ENCODE measurements at regions not wholly inside any gene's neighbourhood (a gene's known extent, or its start where the extent isn't known, plus 50 kb on each side); places are given as distances from the start of the nearest gene placed in this dataset.

- no peak overlapping the region for H3K4me3 ChIP-seq
- H3K9me3 ChIP-seq = peaks cover 0 to 16% (median 11%) of the 10 kb centered on the region in 3 donors
- H3K4me1 ChIP-seq = peaks cover 0 to 13% (median 0%) of the 10 kb centered on the region in 3 donors
- TF ChIP-seq POLR2A (IDR thresholded peaks at IDR 0.05) (no peak), CTCF (IDR thresholded peaks at IDR 0.05) (no peak)
- WGBS, 2 donors = 34 to 48% methylated on average over 5 of the region's 5 CpGs
- H3K27me3 ChIP-seq = peaks cover 0 to 70% (median 2%) of the 10 kb centered on the region in 4 donors
- intact Hi-C loops (cut with DNase I) = no loop called here
- no peaks in the 10 kb centered on the region for H3K36me3 ChIP-seq
- DNase-seq = no peak
- no peak overlapping the region for H3K27ac ChIP-seq
Observed at GRCh38 chr2:37786854-37787253, 115.4 kb upstream of the CDC42EP3 start.

- Histone ChIP-seq H3K4me3 (no peak overlapping the region), H3K9me3 (peaks cover 0 to 16% (median 11%) of the 10 kb centered on the region in 3 donors), H3K27me3 (peaks cover 0 to 78% (median under 1%) of the 10 kb centered on the region in 4 donors), H3K4me1 (peaks cover 0 to 13% (median 0%) of the 10 kb centered on the region in 3 donors), H3K36me3 (no peaks in the 10 kb centered on the region), H3K27ac (no peak overlapping the region)
- TF ChIP-seq CTCF (IDR thresholded peaks at IDR 0.05) = no peak
- no peak for TF ChIP-seq POLR2A (IDR thresholded peaks at IDR 0.05)
- DNase-seq = no peak
- intact Hi-C loops (cut with DNase I) = no loop called here
Observed at GRCh38 chr2:37788602-37789209, 117.3 kb upstream of the CDC42EP3 start.

- Histone ChIP-seq H3K36me3 (no peaks in the 10 kb centered on the region), H3K4me1 (peaks cover 0 to 13% (median 0%) of the 10 kb centered on the region in 3 donors), H3K27ac (no peak overlapping the region), H3K27me3 (peaks cover 0 to 78% (median 0%) of the 10 kb centered on the region in 4 donors), H3K9me3 (peaks cover 0 to 16% (median 11%) of the 10 kb centered on the region in 3 donors), H3K4me3 (no peak overlapping the region)
- DNase-seq = no peak
- intact Hi-C loops (cut with DNase I) = no loop called here
- WGBS, 2 donors = 59 to 68% methylated on average over 2 of the region's 2 CpGs
- TF ChIP-seq CTCF (IDR thresholded peaks at IDR 0.05) (no peak), POLR2A (IDR thresholded peaks at IDR 0.05) (no peak)
Observed at GRCh38 chr2:37790019-37790418, 118.6 kb upstream of the CDC42EP3 start.

- peaks cover 0 to 13% (median 0%) of the 10 kb centered on the region in 3 donors for H3K4me1 ChIP-seq
- intact Hi-C loops (cut with DNase I) = no loop called here
- no peak overlapping the region for H3K4me3 ChIP-seq
- no peak overlapping the region for H3K27ac ChIP-seq
- H3K36me3 ChIP-seq = no peaks in the 10 kb centered on the region
- peaks cover 0 to 78% (median 0%) of the 10 kb centered on the region in 4 donors for H3K27me3 ChIP-seq
- TF ChIP-seq POLR2A (IDR thresholded peaks at IDR 0.05) = no peak
- no peak for TF ChIP-seq CTCF (IDR thresholded peaks at IDR 0.05)
- DNase-seq = no peak
- H3K9me3 ChIP-seq = peaks cover 0 to 16% (median 11%) of the 10 kb centered on the region in 3 donors
- WGBS, 2 donors = 87 to 100% methylated on average over 3 of the region's 3 CpGs
Observed at GRCh38 chr2:37790462-37790861, 119.0 kb upstream of the CDC42EP3 start.

- H3K4me3 ChIP-seq = no peak overlapping the region
- H3K27me3 ChIP-seq = peaks cover 0 to 75% (median 0%) of the 10 kb centered on the region in 4 donors
- H3K27ac ChIP-seq = no peak overlapping the region
- H3K36me3 ChIP-seq = no peaks in the 10 kb centered on the region
- H3K9me3 ChIP-seq = peaks cover 0 to 16% (median 11%) of the 10 kb centered on the region in 3 donors
- H3K4me1 ChIP-seq = peaks cover 0 to under 1% (median 0%) of the 10 kb centered on the region in 3 donors
- no peak for DNase-seq
- intact Hi-C loops (cut with DNase I) = no loop called here
- TF ChIP-seq POLR2A (IDR thresholded peaks at IDR 0.05) (no peak), CTCF (IDR thresholded peaks at IDR 0.05) (no peak)
- WGBS, 2 donors = 75 to 88% methylated on average over 1 of the region's 1 CpG
Observed at GRCh38 chr2:37792366-37792765, 120.9 kb upstream of the CDC42EP3 start.

Data from esophagus squamous epithelium (tissue), 5 donors.